ENCODE measurements at regions not wholly inside any gene's neighbourhood (a gene's known extent, or its start where the extent isn't known, plus 50 kb on each side); places are given as distances from the start of the nearest gene placed in this dataset.
"Not testable (repeated sequence)": the region's sequence is repeated elsewhere in the genome, so short reads cannot be mapped to it uniquely, and the experiment has no call there.

GRCh38 chr7:114173170-114173890, 241.3 kb upstream of the FOXP2 start:
- no peak for DNase-seq

- DNase-seq, result not testable (repeated sequence)
Observed at GRCh38 chr7:114169389-114169788, 245.2 kb upstream of the FOXP2 start.

GRCh38 chr7:114160925-114161324, 242.1 kb upstream of the PPP1R3A start:
- no peak for DNase-seq

- no peak for DNase-seq
Observed at GRCh38 chr7:114158854-114159253, 240.0 kb upstream of the PPP1R3A start.

- DNase-seq, result no peak
Observed at GRCh38 chr7:114158275-114158674, 239.5 kb upstream of the PPP1R3A start.

- DNase-seq, result no peak
Observed at GRCh38 chr7:114156178-114156577, 237.4 kb upstream of the PPP1R3A start.

- DNase-seq, result no peak
Observed at GRCh38 chr7:114155116-114156110, 236.6 kb upstream of the PPP1R3A start.

- DNase-seq, result no peak
Observed at GRCh38 chr7:114153700-114154099, 234.9 kb upstream of the PPP1R3A start.

- no peak for DNase-seq
Observed at GRCh38 chr7:114152314-114152938, 233.6 kb upstream of the PPP1R3A start.

GRCh38 chr7:114151777-114152176, 233.0 kb upstream of the PPP1R3A start:
- DNase-seq, result no peak

- DNase-seq, result no peak
Observed at GRCh38 chr7:114150689-114151088, 231.9 kb upstream of the PPP1R3A start.

GRCh38 chr7:114148779-114149178, 230.0 kb upstream of the PPP1R3A start:
- peak; percentile 43 for DNase-seq

GRCh38 chr7:114141415-114141814, 222.6 kb upstream of the PPP1R3A start:
- no peak for DNase-seq

- no peak for DNase-seq
Observed at GRCh38 chr7:114140561-114140960, 221.8 kb upstream of the PPP1R3A start.

GRCh38 chr7:114139690-114140089, 220.9 kb upstream of the PPP1R3A start:
- not testable (repeated sequence) for DNase-seq

GRCh38 chr7:114138587-114138986, 219.8 kb upstream of the PPP1R3A start:
- no peak for DNase-seq

- no peak for DNase-seq
Observed at GRCh38 chr7:114133717-114134116, 214.9 kb upstream of the PPP1R3A start.

GRCh38 chr7:114130866-114131265, 212.1 kb upstream of the PPP1R3A start:
- DNase-seq, result no peak

- DNase-seq, result no peak
Observed at GRCh38 chr7:114128880-114129279, 210.1 kb upstream of the PPP1R3A start.

GRCh38 chr7:114126095-114126494, 207.3 kb upstream of the PPP1R3A start:
- no peak for DNase-seq

GRCh38 chr7:114112806-114113205, 194.0 kb upstream of the PPP1R3A start:
- no peak for DNase-seq

- no peak for DNase-seq
Observed at GRCh38 chr7:114110666-114111065, 191.9 kb upstream of the PPP1R3A start.

GRCh38 chr7:114109721-114110120, 190.9 kb upstream of the PPP1R3A start:
- no peak for DNase-seq

Measured in hematopoietic multipotent progenitor cell treated with erythropoietin and hydrocortisone succinate and interleukin-3 and kit ligand, for 4 days (in vitro differentiated cells).